ENCODE measurements at regions not wholly inside any gene's neighbourhood (a gene's known extent, or its start where the extent isn't known, plus 50 kb on each side); places are given as distances from the start of the nearest gene placed in this dataset.

- Histone ChIP-seq H3K79me2 (no peaks in the 10 kb centered on the region), H3K9me3 (ENCODE audit: control insufficient read depth, low read length) (no peaks in the 10 kb centered on the region), H3K4me2 (ENCODE audit: low read length) (no peak overlapping the region), H3K27me3 (ENCODE audit: control insufficient read depth, insufficient read depth, low read length) (no peaks in the 10 kb centered on the region), H3K4me1 (peaks cover 6% of the 10 kb centered on the region), H2AFZ (no peak overlapping the region), H3K4me3 (ENCODE audit: low read depth, low read length) (no peak overlapping the region), H3K36me3 (ENCODE audit: control insufficient read depth, insufficient read depth, low read length) (no peaks in the 10 kb centered on the region), H3K9ac (no peak overlapping the region), H3K27ac (no peak overlapping the region)
- TF ChIP-seq CTCF (IDR thresholded peaks at IDR 0.05), result no peak
These were observed 380.5 kb upstream of the SPRED2 start for GRCh38 chr2:65812887-65813286.

GRCh38 chr2:65807942-65808341, 375.5 kb upstream of the SPRED2 start:
- TF ChIP-seq CTCF (IDR thresholded peaks at IDR 0.05), result no peak
- Histone ChIP-seq H3K27me3 (ENCODE audit: control insufficient read depth, insufficient read depth, low read length) (no peaks in the 10 kb centered on the region), H2AFZ (no peak overlapping the region), H3K36me3 (ENCODE audit: control insufficient read depth, insufficient read depth, low read length) (no peaks in the 10 kb centered on the region), H3K4me2 (ENCODE audit: low read length) (no peak overlapping the region), H3K9ac (no peak overlapping the region), H3K79me2 (no peaks in the 10 kb centered on the region), H3K4me1 (no peaks in the 10 kb centered on the region), H3K4me3 (ENCODE audit: low read depth, low read length) (no peak overlapping the region), H3K9me3 (ENCODE audit: control insufficient read depth, low read length) (no peaks in the 10 kb centered on the region), H3K27ac (no peak overlapping the region)

- Histone ChIP-seq H3K4me1 (no peaks in the 10 kb centered on the region), H3K27ac (no peak overlapping the region), H3K4me3 (ENCODE audit: low read depth, low read length) (no peak overlapping the region), H3K4me2 (ENCODE audit: low read length) (no peak overlapping the region), H3K9ac (no peak overlapping the region), H2AFZ (no peak overlapping the region), H3K27me3 (ENCODE audit: control insufficient read depth, insufficient read depth, low read length) (no peaks in the 10 kb centered on the region), H3K36me3 (ENCODE audit: control insufficient read depth, insufficient read depth, low read length) (no peaks in the 10 kb centered on the region), H3K9me3 (ENCODE audit: control insufficient read depth, low read length) (no peaks in the 10 kb centered on the region), H3K79me2 (no peaks in the 10 kb centered on the region)
- no peak for TF ChIP-seq CTCF (IDR thresholded peaks at IDR 0.05)
These were observed 372.4 kb upstream of the SPRED2 start for GRCh38 chr2:65804777-65805176.

GRCh38 chr2:65802298-65802942, 370.0 kb upstream of the SPRED2 start:
- H3K4me1 ChIP-seq, result no peaks in the 10 kb centered on the region
- no peak overlapping the region for H3K4me2 ChIP-seq (ENCODE audit: low read length)
- no peak overlapping the region for H3K4me3 ChIP-seq (ENCODE audit: low read depth, low read length)
- no peaks in the 10 kb centered on the region for H3K36me3 ChIP-seq (ENCODE audit: control insufficient read depth, insufficient read depth, low read length)
- no peaks in the 10 kb centered on the region for H3K79me2 ChIP-seq
- no peak for TF ChIP-seq CTCF (IDR thresholded peaks at IDR 0.05)
- H3K27me3 ChIP-seq (ENCODE audit: control insufficient read depth, insufficient read depth, low read length), result no peaks in the 10 kb centered on the region
- H3K9ac ChIP-seq, result no peak overlapping the region
- H3K9me3 ChIP-seq (ENCODE audit: control insufficient read depth, low read length), result no peaks in the 10 kb centered on the region
- H3K27ac ChIP-seq, result no peak overlapping the region
- no peak overlapping the region for H2AFZ ChIP-seq

- Histone ChIP-seq H3K9me3 (ENCODE audit: control insufficient read depth, low read length) (no peaks in the 10 kb centered on the region), H3K36me3 (ENCODE audit: control insufficient read depth, insufficient read depth, low read length) (no peaks in the 10 kb centered on the region), H3K79me2 (no peaks in the 10 kb centered on the region), H3K27me3 (ENCODE audit: control insufficient read depth, insufficient read depth, low read length) (no peaks in the 10 kb centered on the region), H3K4me3 (ENCODE audit: low read depth, low read length) (no peak overlapping the region), H3K27ac (no peak overlapping the region), H2AFZ (no peak overlapping the region), H3K4me1 (no peaks in the 10 kb centered on the region), H3K9ac (no peak overlapping the region), H3K4me2 (ENCODE audit: low read length) (no peak overlapping the region)
- no peak for TF ChIP-seq CTCF (IDR thresholded peaks at IDR 0.05)
These were observed 368.6 kb upstream of the SPRED2 start for GRCh38 chr2:65800998-65801397.
